ENCODE measurements at regions not wholly inside any gene's neighbourhood (a gene's known extent, or its start where the extent isn't known, plus 50 kb on each side); places are given as distances from the start of the nearest gene placed in this dataset.

DNA sequence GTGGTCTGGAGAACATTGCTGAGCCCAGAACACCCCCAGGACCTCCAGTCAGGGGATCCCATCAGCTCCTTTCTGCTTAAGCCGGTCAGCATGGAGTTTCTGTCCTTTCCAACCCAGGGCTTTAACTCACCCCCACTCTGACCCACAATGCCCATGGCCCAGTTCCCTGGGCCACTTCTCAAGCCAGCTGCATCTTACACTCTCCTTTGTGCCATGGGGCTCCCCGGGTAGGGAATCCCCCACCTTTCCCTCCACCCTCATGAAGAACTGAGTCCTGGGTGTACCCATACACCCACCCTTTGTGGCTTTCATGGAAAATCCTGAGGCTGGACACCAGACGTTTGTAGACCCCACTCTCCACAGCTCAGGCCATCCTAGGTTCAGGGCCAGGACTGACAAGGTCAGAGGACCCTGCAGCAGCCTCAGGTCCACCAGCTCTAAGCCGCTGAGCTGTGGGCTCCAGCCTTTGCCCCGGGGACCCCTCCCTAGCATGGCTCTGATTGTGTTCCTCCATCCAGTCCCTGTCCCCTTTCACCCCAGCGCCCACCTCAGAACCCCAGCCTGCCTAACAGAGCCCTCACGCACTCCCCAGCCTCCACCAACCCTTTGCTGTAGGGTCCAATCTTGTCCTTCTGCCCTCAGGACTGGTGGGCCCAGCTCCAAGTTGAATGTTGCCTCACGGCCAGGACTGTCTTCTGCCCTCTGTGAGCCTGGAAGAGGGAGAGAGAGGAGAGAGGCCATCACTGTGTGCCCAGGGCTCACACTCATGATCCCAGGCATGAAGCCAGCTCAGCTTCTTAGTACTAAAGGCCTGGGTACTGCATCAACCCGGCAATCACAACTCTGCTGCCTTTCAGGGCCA, 394.8 kb downstream of the MATN1 start:
- Histone ChIP-seq H3K27ac (no peak overlapping the region), H3K79me2 (ENCODE audit: low read depth) (no peaks in the 10 kb centered on the region), H3K4me3 (no peak overlapping the region), H3K4me2 (no peak overlapping the region), H3F3A (ENCODE audit: low read depth) (no peaks in the 10 kb centered on the region), H3K4me1 (no peaks in the 10 kb centered on the region), H4K20me1 (ENCODE audit: low read depth) (no peaks in the 10 kb centered on the region), H3K27me3 (no peaks in the 10 kb centered on the region), H3K9ac (no peak overlapping the region), H3K9me3 (ENCODE audit: low read depth) (no peaks in the 10 kb centered on the region), H2AFZ (replicated peaks) (no peak overlapping the region), H3K36me3 (no peaks in the 10 kb centered on the region)
- peaks cover 5% of the 10 kb centered on the region for H3K27me3 Mint-ChIP-seq (ENCODE audit: insufficient read depth, low read depth)
- H3K9me3 Mint-ChIP-seq, result no peaks in the 10 kb centered on the region
- peaks cover 11% of the 10 kb centered on the region for H3K4me1 Mint-ChIP-seq
- peak overlapping the region; percentile 53 for H3K27ac Mint-ChIP-seq
- DNase-seq (ENCODE audit: low spot score), result no peak
- H3K4me3 Mint-ChIP-seq, result no peak overlapping the region
- TF ChIP-seq EZH2 (IDR thresholded peaks at IDR 0.05), result no peak
- TF ChIP-seq EZH2phosphoT487 (IDR thresholded peaks at IDR 0.05), result no peak
- TF ChIP-seq, protein P1, sequence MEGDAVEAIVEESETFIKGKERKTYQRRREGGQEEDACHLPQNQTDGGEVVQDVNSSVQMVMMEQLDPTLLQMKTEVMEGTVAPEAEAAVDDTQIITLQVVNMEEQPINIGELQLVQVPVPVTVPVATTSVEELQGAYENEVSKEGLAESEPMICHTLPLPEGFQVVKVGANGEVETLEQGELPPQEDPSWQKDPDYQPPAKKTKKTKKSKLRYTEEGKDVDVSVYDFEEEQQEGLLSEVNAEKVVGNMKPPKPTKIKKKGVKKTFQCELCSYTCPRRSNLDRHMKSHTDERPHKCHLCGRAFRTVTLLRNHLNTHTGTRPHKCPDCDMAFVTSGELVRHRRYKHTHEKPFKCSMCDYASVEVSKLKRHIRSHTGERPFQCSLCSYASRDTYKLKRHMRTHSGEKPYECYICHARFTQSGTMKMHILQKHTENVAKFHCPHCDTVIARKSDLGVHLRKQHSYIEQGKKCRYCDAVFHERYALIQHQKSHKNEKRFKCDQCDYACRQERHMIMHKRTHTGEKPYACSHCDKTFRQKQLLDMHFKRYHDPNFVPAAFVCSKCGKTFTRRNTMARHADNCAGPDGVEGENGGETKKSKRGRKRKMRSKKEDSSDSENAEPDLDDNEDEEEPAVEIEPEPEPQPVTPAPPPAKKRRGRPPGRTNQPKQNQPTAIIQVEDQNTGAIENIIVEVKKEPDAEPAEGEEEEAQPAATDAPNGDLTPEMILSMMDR (IDR thresholded peaks at IDR 0.05), result no peak
- no peaks in the 10 kb centered on the region for H3K36me3 Mint-ChIP-seq

DNA sequence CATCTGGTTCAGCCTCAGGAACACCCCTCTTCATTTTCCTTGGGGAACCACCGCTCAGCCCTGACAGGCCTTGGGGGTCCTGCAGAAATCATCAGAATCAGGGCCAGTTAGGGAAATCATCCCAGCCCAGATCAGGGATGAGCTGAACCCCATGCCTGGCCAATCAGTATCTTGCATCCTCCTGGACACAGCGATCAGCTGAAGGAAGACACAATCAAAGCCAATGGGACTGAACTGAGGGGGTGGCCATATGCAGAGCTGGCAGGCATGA, 395.4 kb downstream of the MATN1 start:
- no peak for DNase-seq (ENCODE audit: low spot score)
- no peaks in the 10 kb centered on the region for H4K20me1 ChIP-seq (ENCODE audit: low read depth)
- no peaks in the 10 kb centered on the region for H3K9me3 ChIP-seq (ENCODE audit: low read depth)
- no peaks in the 10 kb centered on the region for H3K79me2 ChIP-seq (ENCODE audit: low read depth)
- Mint-ChIP-seq H3K4me1 (peaks cover 16% of the 10 kb centered on the region), H3K36me3 (no peaks in the 10 kb centered on the region), H3K27me3 (ENCODE audit: insufficient read depth, low read depth) (peaks cover 8% of the 10 kb centered on the region), H3K4me3 (no peak overlapping the region), H3K9me3 (no peaks in the 10 kb centered on the region), H3K27ac (no peak overlapping the region)
- H3K4me3 ChIP-seq, result no peak overlapping the region
- H3K27ac ChIP-seq, result no peak overlapping the region
- H3K27me3 ChIP-seq, result no peaks in the 10 kb centered on the region
- no peaks in the 10 kb centered on the region for H3K4me1 ChIP-seq
- TF ChIP-seq EZH2 (IDR thresholded peaks at IDR 0.05), result no peak
- TF ChIP-seq EZH2phosphoT487 (IDR thresholded peaks at IDR 0.05), result no peak
- TF ChIP-seq, protein P1 (IDR thresholded peaks at IDR 0.05), result no peak
- no peak overlapping the region for H3K9ac ChIP-seq
- H3K4me2 ChIP-seq, result no peak overlapping the region
- H2AFZ ChIP-seq (replicated peaks), result no peak overlapping the region
- no peaks in the 10 kb centered on the region for H3F3A ChIP-seq (ENCODE audit: low read depth)
- no peaks in the 10 kb centered on the region for H3K36me3 ChIP-seq

DNA sequence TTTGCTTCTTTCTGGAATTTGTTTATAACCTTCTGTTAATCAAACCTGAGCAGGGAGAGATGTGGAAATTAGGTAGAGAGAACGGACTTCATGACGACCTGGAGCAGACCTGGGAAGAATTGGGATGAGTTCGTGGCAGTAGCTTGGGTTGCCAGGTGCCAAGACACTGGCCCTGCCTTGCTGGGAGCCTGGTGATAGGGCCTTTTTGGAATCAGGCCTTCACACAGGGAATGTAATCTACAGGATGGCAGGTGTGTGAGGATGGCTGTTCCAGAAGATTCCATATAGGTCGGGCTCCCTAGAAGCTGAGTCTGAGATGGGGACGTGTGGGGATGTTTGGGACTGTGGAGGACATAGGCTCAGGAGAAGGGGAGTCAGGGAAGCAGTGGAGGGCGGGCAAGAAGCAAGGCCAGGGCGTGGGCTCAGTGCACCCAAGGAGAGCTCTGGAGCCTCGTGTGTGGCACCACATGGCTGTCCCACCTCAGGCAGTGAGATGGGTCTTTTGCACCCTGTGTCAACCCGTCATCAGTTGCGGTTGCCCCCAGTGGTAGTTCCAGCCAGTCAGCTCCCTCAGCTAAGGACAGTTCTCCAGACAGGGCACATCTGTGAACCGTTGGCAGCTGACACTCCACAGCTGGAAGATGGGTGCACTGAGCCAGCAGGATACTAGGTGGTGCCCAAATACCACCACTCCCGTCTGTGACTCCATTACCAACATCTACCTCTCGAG, 395.9 kb downstream of the MATN1 start:
- no peaks in the 10 kb centered on the region for H3K79me2 ChIP-seq (ENCODE audit: low read depth)
- H3K4me3 ChIP-seq, result no peak overlapping the region
- H3K27ac ChIP-seq, result no peak overlapping the region
- Mint-ChIP-seq H3K4me1 (peaks cover 19% of the 10 kb centered on the region), H3K9me3 (no peaks in the 10 kb centered on the region), H3K4me3 (no peak overlapping the region), H3K27me3 (ENCODE audit: insufficient read depth, low read depth) (peaks cover 8% of the 10 kb centered on the region), H3K36me3 (no peaks in the 10 kb centered on the region), H3K27ac (no peak overlapping the region)
- H3K9me3 ChIP-seq (ENCODE audit: low read depth), result no peaks in the 10 kb centered on the region
- no peak overlapping the region for H3K9ac ChIP-seq
- no peaks in the 10 kb centered on the region for H3F3A ChIP-seq (ENCODE audit: low read depth)
- no peak overlapping the region for H3K4me2 ChIP-seq
- no peaks in the 10 kb centered on the region for H3K4me1 ChIP-seq
- H4K20me1 ChIP-seq (ENCODE audit: low read depth), result no peaks in the 10 kb centered on the region
- H2AFZ ChIP-seq (replicated peaks), result no peak overlapping the region
- no peak for DNase-seq (ENCODE audit: low spot score)
- H3K36me3 ChIP-seq, result no peaks in the 10 kb centered on the region
- TF ChIP-seq EZH2phosphoT487 (IDR thresholded peaks at IDR 0.05), result no peak
- no peak for TF ChIP-seq EZH2 (IDR thresholded peaks at IDR 0.05)
- TF ChIP-seq, protein P1 (IDR thresholded peaks at IDR 0.05), result no peak
- no peaks in the 10 kb centered on the region for H3K27me3 ChIP-seq

All from neural progenitor cell (in vitro differentiated cells).